MM.1S (cell line): ENCODE measurements at regions not wholly inside any gene's neighbourhood (a gene's known extent, or its start where the extent isn't known, plus 50 kb on each side); places are given as distances from the start of the nearest gene placed in this dataset.

ENCODE experiments used
- DNase-seq: peaks from one replicate; pipeline ENCODE4 v3.0.0-alpha.2; 2015
- H2AFZ ChIP-seq: fragments of 300-600 bp; sonication (generic); 2 replicates; pipeline ENCODE4 v1.6.0; 2016; ENCODE audit warnings: antibody characterized with exemption, low read length
- H3F3A ChIP-seq: fragments of 300-600 bp; sonication (generic); 2 replicates; pipeline ENCODE4 v1.6.1; 2016; ENCODE audit warnings: mild to moderate bottlenecking, antibody characterized with exemption, low read length, moderate library complexity, mixed read lengths; ENCODE audit not compliant: insufficient read depth
- H3K27ac ChIP-seq: fragments of 300-600 bp; sonication (generic); 2 replicates; pipeline ENCODE4 v1.5.1; 2016; ENCODE audit warnings: mild to moderate bottlenecking, low read length
- H3K27me3 ChIP-seq: fragments of 300-600 bp; sonication (generic); replicated peaks from 2 replicates; pipeline ENCODE4 v1.6.0; 2016; ENCODE audit warnings: low read length; ENCODE audit not compliant: insufficient read depth
- H3K36me3 ChIP-seq: fragments of 300-600 bp; sonication (generic); replicated peaks from 2 replicates; pipeline ENCODE4 v1.6.1; 2016; ENCODE audit warnings: mild to moderate bottlenecking, low read length, mixed read lengths; ENCODE audit not compliant: insufficient read depth
- H3K4me1 ChIP-seq: fragments of 300-600 bp; sonication (generic); 2 replicates; pipeline ENCODE4 v1.6.1; 2016; ENCODE audit warnings: low read length, mixed read lengths
- H3K4me2 ChIP-seq: fragments of 300-600 bp; sonication (generic); 2 replicates; pipeline ENCODE4 v1.6.0; 2016; ENCODE audit warnings: low read depth, low read length
- H3K4me3 ChIP-seq: fragments of 300-600 bp; sonication (generic); 2 replicates; pipeline ENCODE4 v1.5.1; 2016; ENCODE audit warnings: low read length, mixed read lengths
- H3K79me2 ChIP-seq: fragments of 300-600 bp; sonication (generic); 2 replicates; pipeline ENCODE4 v1.6.1; 2016; ENCODE audit warnings: mixed run types, low read length, mixed read lengths
- H3K9ac ChIP-seq: fragments of 300-600 bp; sonication (generic); 2 replicates; pipeline ENCODE4 v1.6.1; 2016; ENCODE audit warnings: low read length, mixed read lengths
- H3K9me2 ChIP-seq: fragments of 300-600 bp; sonication (generic); replicated peaks from 2 replicates; pipeline ENCODE4 v1.6.1; 2016; ENCODE audit warnings: mild to moderate bottlenecking, low read length, mixed read lengths; ENCODE audit not compliant: insufficient read depth
- H3K9me3 ChIP-seq: fragments of 300-600 bp; sonication (generic); replicated peaks from 2 replicates; pipeline ENCODE4 v1.6.1; 2016; ENCODE audit warnings: mild to moderate bottlenecking, low read length, mixed read lengths; ENCODE audit not compliant: insufficient read depth
- H4K20me1 ChIP-seq: fragments of 300-600 bp; sonication (generic); 2 replicates; pipeline ENCODE4 v1.6.1; 2016; ENCODE audit warnings: mild to moderate bottlenecking, low read length, moderate library complexity, mixed read lengths; ENCODE audit not compliant: insufficient read depth
- EZH2 ChIP-seq: fragments of 300-600 bp; sonication (generic); optimal IDR thresholded peaks from 2 replicates; pipeline ENCODE3; 2017; ENCODE audit warnings: low read depth, mild to moderate bottlenecking, antibody characterized with exemption, low read length, mixed read lengths
- EZH2phosphoT487 ChIP-seq: fragments of 300-600 bp; sonication (generic); IDR thresholded peaks from 2 replicates; pipeline ENCODE4 v1.6.1; 2018; ENCODE audit warnings: antibody characterized with exemption, low read length
- TF ChIP-seq, protein P1 (sequence below): fragments of 300-600 bp; sonication (generic); IDR thresholded peaks from 2 replicates; pipeline ENCODE4 v1.5.1; 2016; ENCODE audit warnings: antibody characterized with exemption, low read length, mixed read lengths

DNA sequence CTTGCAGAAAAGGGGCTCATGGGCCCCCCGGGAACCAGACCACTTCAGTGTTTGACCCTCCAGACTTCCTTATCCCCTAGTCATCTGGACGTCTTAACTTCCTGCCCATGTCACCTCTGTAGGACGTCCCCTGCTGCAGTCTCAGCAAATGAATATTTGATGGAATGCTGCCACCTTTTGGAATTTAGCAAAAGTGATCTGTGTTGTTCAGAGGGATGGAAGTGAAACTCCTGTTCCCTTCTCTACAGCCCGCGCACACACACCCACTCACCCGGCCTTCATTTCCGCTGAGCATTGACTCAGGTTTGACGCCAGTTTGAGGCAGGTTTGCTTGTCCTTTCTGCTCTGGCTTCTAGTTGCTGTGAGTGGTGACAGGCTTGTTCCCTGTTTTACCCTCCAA, 507.2 kb upstream of the EEF2KMT start:
- H3K36me3 ChIP-seq = no peaks in the 10 kb centered on the region
- H3K9ac ChIP-seq = no peak overlapping the region
- H3K4me1 ChIP-seq = no peaks in the 10 kb centered on the region
- no peaks in the 10 kb centered on the region for H3K27me3 ChIP-seq
- H3K4me3 ChIP-seq = no peak overlapping the region
- TF ChIP-seq EZH2phosphoT487 = no peak
- TF ChIP-seq, protein P1, sequence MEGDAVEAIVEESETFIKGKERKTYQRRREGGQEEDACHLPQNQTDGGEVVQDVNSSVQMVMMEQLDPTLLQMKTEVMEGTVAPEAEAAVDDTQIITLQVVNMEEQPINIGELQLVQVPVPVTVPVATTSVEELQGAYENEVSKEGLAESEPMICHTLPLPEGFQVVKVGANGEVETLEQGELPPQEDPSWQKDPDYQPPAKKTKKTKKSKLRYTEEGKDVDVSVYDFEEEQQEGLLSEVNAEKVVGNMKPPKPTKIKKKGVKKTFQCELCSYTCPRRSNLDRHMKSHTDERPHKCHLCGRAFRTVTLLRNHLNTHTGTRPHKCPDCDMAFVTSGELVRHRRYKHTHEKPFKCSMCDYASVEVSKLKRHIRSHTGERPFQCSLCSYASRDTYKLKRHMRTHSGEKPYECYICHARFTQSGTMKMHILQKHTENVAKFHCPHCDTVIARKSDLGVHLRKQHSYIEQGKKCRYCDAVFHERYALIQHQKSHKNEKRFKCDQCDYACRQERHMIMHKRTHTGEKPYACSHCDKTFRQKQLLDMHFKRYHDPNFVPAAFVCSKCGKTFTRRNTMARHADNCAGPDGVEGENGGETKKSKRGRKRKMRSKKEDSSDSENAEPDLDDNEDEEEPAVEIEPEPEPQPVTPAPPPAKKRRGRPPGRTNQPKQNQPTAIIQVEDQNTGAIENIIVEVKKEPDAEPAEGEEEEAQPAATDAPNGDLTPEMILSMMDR = peak; percentile 8; the same call in 1 of the 2 replicates
- H2AFZ ChIP-seq = no peak overlapping the region
- H3K9me3 ChIP-seq = no peaks in the 10 kb centered on the region
- no peak overlapping the region for H3K4me2 ChIP-seq
- H3K27ac ChIP-seq = no peak overlapping the region
- no peaks in the 10 kb centered on the region for H4K20me1 ChIP-seq
- H3F3A ChIP-seq = no peaks in the 10 kb centered on the region
- H3K79me2 ChIP-seq = no peaks in the 10 kb centered on the region
- DNase-seq = peak; percentile 11
- H3K9me2 ChIP-seq = no peaks in the 10 kb centered on the region

DNA sequence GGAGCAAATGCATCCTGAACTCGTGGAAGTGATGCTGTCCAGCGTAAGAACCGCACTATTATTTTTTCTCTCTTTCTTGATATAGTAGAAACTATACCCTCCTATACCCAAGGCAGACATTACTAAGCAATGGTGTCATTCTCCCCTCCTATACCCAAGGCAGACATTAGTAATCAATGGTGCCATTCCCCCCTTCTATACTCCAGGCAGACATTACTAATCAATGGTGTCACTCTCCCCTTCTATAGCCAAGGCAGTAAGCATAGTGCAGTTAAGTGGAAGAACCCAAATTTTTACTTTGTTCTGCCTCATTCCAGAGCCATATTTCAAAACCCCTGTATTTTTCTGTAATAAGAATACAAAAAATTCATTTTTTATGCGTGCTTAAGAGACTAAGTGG, 506.2 kb upstream of the EEF2KMT start:
- no peaks in the 10 kb centered on the region for H3F3A ChIP-seq
- H3K9me2 ChIP-seq = no peaks in the 10 kb centered on the region
- TF ChIP-seq EZH2 (no peak), EZH2phosphoT487 (no peak)
- TF ChIP-seq, protein P1 = no peak
- no peak overlapping the region for H3K9ac ChIP-seq
- H3K4me2 ChIP-seq = no peak overlapping the region
- H3K27ac ChIP-seq = no peak overlapping the region
- H4K20me1 ChIP-seq = no peaks in the 10 kb centered on the region
- H3K4me1 ChIP-seq = no peaks in the 10 kb centered on the region
- no peaks in the 10 kb centered on the region for H3K36me3 ChIP-seq
- no peak for DNase-seq
- no peak overlapping the region for H2AFZ ChIP-seq
- no peaks in the 10 kb centered on the region for H3K27me3 ChIP-seq
- H3K79me2 ChIP-seq = no peaks in the 10 kb centered on the region
- no peaks in the 10 kb centered on the region for H3K9me3 ChIP-seq
- H3K4me3 ChIP-seq = no peak overlapping the region

DNA sequence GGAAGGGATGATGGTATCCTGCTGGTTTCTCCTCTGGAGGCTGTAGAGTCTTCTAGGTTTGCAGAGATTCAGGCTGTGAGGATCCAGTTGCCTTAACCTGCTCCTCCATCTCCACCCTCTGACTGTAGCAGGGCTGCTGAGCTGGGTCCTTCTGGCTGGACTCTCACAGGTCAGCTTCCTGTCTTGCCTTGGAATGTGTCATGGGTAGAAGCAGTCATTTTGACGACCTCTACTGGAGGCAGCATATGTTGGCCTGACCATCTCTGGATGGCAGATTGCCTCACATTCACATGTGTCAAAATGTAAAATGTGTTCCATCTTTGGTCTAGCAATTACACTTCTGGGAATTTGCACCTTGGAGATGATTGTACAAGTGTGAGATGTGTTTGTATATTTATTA, 504.4 kb upstream of the EEF2KMT start:
- H3F3A ChIP-seq = no peaks in the 10 kb centered on the region
- TF ChIP-seq EZH2phosphoT487 (no peak), EZH2 (no peak)
- TF ChIP-seq, protein P1 = no peak
- no peak for DNase-seq
- H3K27me3 ChIP-seq = no peaks in the 10 kb centered on the region
- H3K4me3 ChIP-seq = no peak overlapping the region
- H3K4me2 ChIP-seq = no peak overlapping the region
- no peak overlapping the region for H3K9ac ChIP-seq
- H2AFZ ChIP-seq = no peak overlapping the region
- no peak overlapping the region for H3K27ac ChIP-seq
- H3K79me2 ChIP-seq = no peaks in the 10 kb centered on the region
- H3K9me3 ChIP-seq = no peaks in the 10 kb centered on the region
- H3K9me2 ChIP-seq = no peaks in the 10 kb centered on the region
- no peaks in the 10 kb centered on the region for H3K36me3 ChIP-seq
- no peaks in the 10 kb centered on the region for H4K20me1 ChIP-seq
- no peaks in the 10 kb centered on the region for H3K4me1 ChIP-seq

DNA sequence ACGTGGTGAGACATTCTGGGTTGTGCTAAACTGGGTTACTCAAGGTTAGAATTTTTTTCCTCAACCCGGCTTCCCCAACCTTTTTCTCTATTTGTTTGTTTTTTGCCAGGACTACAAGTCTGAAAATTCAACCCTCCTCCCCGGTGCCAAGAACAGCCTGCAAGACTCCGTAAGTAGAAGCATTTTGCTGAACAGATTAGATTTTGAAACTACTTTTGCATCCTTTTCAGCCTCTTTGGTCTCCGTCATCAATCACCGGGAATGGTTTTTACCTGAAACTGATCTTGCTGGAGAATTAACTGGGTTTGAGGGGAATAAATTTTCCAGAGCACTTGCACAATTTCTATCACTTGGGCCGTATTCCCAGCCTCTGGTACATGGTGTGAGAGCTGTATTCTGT, 501.2 kb upstream of the EEF2KMT start:
- Histone ChIP-seq H3K27ac (no peak overlapping the region), H3F3A (no peaks in the 10 kb centered on the region), H3K79me2 (no peaks in the 10 kb centered on the region), H4K20me1 (no peaks in the 10 kb centered on the region), H2AFZ (no peak overlapping the region), H3K27me3 (no peaks in the 10 kb centered on the region), H3K36me3 (no peaks in the 10 kb centered on the region), H3K4me1 (no peaks in the 10 kb centered on the region), H3K9ac (no peak overlapping the region), H3K4me3 (no peak overlapping the region), H3K9me2 (no peaks in the 10 kb centered on the region), H3K4me2 (no peak overlapping the region), H3K9me3 (no peaks in the 10 kb centered on the region)
- DNase-seq = no peak
- TF ChIP-seq EZH2 = no peak
- TF ChIP-seq, protein P1 = no peak
- no peak for TF ChIP-seq EZH2phosphoT487
